ENCODE measurements at regions not wholly inside any gene's neighbourhood (a gene's known extent, or its start where the extent isn't known, plus 50 kb on each side); places are given as distances from the start of the nearest gene placed in this dataset.

DNA sequence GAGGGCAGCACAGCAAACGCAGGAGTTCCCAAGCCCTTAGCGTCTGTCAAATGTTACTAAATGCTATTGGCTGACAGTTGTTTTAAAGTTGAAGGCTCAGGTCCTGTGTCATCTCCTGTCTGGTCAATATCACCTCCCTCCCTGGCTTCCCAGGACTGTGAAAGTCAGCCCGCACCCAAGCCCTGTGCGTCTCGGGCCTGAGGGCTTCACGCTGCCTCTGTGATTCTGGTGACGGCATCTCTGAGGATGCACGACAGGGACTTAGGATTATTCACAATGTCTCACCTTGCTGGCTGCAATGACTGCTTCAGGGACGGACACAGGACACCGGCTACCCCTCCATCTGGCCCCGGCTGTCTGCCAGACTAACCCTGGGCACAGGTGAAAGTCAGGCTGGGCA, 415.3 kb downstream of the CTTN start:
- FAIRE-seq: no peak

DNA sequence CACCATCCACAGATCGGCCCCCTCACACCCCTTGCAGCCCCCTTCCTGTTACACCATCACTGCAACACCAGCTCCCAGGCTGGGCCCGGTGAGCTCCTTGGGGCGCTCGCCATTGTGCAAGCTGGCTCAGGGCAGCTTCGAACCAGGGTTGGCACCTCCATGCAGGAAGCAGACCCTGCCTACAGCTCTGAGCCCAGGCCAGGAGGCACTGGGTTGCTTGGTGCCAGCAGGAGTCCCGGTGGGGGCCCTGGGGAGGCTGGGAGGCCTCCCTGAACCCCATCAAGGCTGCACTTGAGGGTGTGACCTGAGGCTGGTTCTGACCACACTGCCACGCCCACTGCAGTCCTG, 417.1 kb downstream of the CTTN start:
- no peaks in the 10 kb centered on the region for H3K9me3 ChIP-seq (ENCODE audit: insufficient read depth, low read depth, low read length)
- peaks cover 2% of the 10 kb centered on the region for H3K27me3 ChIP-seq (ENCODE audit: insufficient read depth, low read length)
- no peaks in the 10 kb centered on the region for H3K79me2 ChIP-seq (ENCODE audit: insufficient read depth, low read length)
- Mint-ChIP-seq H3K4me3 (ENCODE audit: unreplicated experiment) (no peak overlapping the region), H3K9me3 (ENCODE audit: unreplicated experiment) (peaks cover 3% of the 10 kb centered on the region), H3K36me3 (ENCODE audit: low read depth, unreplicated experiment) (no peaks in the 10 kb centered on the region), H3K27me3 (ENCODE audit: low read depth, unreplicated experiment) (peaks cover 35% of the 10 kb centered on the region), H3K27ac (ENCODE audit: unreplicated experiment) (no peak overlapping the region), H3K4me1 (ENCODE audit: low read depth, unreplicated experiment) (no peaks in the 10 kb centered on the region)
- H2AFZ ChIP-seq (ENCODE audit: low read depth, low read length): no peak overlapping the region
- H3K36me3 ChIP-seq (ENCODE audit: insufficient read depth, low read length): no peaks in the 10 kb centered on the region
- FAIRE-seq: no peak
- DNase-seq (ENCODE audit: low read depth): no peak
- H4K20me1 ChIP-seq (ENCODE audit: insufficient read depth, low read length): no peaks in the 10 kb centered on the region
- no peak overlapping the region for H3K9ac ChIP-seq (ENCODE audit: low read length)
- no peak overlapping the region for H3K4me2 ChIP-seq (ENCODE audit: low read length)
- H3K27ac ChIP-seq (ENCODE audit: low read depth, low read length): no peak overlapping the region
- no peaks in the 10 kb centered on the region for H3K4me1 ChIP-seq (ENCODE audit: insufficient read depth, low read length)
- no peak overlapping the region for H3K4me3 ChIP-seq (ENCODE audit: insufficient read depth, low read depth, low read length)
- TF ChIP-seq, protein P1, sequence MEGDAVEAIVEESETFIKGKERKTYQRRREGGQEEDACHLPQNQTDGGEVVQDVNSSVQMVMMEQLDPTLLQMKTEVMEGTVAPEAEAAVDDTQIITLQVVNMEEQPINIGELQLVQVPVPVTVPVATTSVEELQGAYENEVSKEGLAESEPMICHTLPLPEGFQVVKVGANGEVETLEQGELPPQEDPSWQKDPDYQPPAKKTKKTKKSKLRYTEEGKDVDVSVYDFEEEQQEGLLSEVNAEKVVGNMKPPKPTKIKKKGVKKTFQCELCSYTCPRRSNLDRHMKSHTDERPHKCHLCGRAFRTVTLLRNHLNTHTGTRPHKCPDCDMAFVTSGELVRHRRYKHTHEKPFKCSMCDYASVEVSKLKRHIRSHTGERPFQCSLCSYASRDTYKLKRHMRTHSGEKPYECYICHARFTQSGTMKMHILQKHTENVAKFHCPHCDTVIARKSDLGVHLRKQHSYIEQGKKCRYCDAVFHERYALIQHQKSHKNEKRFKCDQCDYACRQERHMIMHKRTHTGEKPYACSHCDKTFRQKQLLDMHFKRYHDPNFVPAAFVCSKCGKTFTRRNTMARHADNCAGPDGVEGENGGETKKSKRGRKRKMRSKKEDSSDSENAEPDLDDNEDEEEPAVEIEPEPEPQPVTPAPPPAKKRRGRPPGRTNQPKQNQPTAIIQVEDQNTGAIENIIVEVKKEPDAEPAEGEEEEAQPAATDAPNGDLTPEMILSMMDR (IDR thresholded peaks at IDR 0.05; ENCODE audit: insufficient read depth, low read depth, low read length): no peak
- no peak for TF ChIP-seq EZH2 (IDR thresholded peaks at IDR 0.05; ENCODE audit: insufficient read depth, low read length)

More for the DNA sequence above, 415.3 kb downstream of the CTTN start:
- no peaks in the 10 kb centered on the region for H3K36me3 ChIP-seq (ENCODE audit: insufficient read depth, low read length)
- Mint-ChIP-seq H3K9me3 (ENCODE audit: unreplicated experiment) (peaks cover 3% of the 10 kb centered on the region), H3K27ac (ENCODE audit: unreplicated experiment) (no peak overlapping the region), H3K27me3 (ENCODE audit: low read depth, unreplicated experiment) (peaks cover 37% of the 10 kb centered on the region), H3K4me1 (ENCODE audit: low read depth, unreplicated experiment) (no peaks in the 10 kb centered on the region), H3K36me3 (ENCODE audit: low read depth, unreplicated experiment) (no peaks in the 10 kb centered on the region), H3K4me3 (ENCODE audit: unreplicated experiment) (no peak overlapping the region)
- no peak for DNase-seq (ENCODE audit: low read depth)
- H3K79me2 ChIP-seq (ENCODE audit: insufficient read depth, low read length): no peaks in the 10 kb centered on the region
- no peak overlapping the region for H2AFZ ChIP-seq (ENCODE audit: low read depth, low read length)
- no peak overlapping the region for H3K4me2 ChIP-seq (ENCODE audit: low read length)
- no peaks in the 10 kb centered on the region for H3K9me3 ChIP-seq (ENCODE audit: insufficient read depth, low read depth, low read length)
- H3K27me3 ChIP-seq (ENCODE audit: insufficient read depth, low read length): peaks cover 2% of the 10 kb centered on the region
- no peaks in the 10 kb centered on the region for H4K20me1 ChIP-seq (ENCODE audit: insufficient read depth, low read length)
- no peak for TF ChIP-seq EZH2 (IDR thresholded peaks at IDR 0.05; ENCODE audit: insufficient read depth, low read length)
- TF ChIP-seq, protein P1 (IDR thresholded peaks at IDR 0.05; ENCODE audit: insufficient read depth, low read depth, low read length): no peak
- H3K27ac ChIP-seq (ENCODE audit: low read depth, low read length): no peak overlapping the region
- H3K4me3 ChIP-seq (ENCODE audit: insufficient read depth, low read depth, low read length): no peak overlapping the region
- H3K9ac ChIP-seq (ENCODE audit: low read length): no peak overlapping the region
- no peaks in the 10 kb centered on the region for H3K4me1 ChIP-seq (ENCODE audit: insufficient read depth, low read length)

DNA sequence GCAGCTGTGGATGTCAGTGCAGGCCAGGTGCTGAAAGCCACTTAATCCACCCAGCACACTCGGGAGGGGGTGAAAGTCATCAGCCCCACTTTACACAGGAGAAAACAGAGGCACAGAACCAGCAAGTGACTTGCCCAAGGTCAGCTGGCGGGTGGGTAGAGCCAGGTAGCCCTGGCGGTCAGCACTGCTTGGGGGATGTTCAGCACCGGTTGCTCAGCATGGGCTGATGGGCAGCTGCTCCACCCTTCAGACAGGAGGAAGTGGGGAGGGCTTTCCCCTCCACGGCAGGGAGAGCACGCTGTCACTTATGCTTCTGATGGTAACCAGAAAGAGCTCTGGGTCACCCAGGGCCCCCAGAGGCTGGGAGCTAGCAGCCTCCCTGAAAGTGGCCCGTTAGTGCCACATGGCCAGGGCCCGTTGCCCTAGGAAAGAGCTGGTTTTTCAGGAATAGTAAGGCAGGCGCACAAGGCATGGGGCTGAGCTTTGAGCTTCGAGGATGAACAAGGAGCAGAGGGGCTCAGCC, 417.9 kb downstream of the CTTN start:
- H3K27me3 ChIP-seq (ENCODE audit: insufficient read depth, low read length): peaks cover 2% of the 10 kb centered on the region
- H3K4me1 ChIP-seq (ENCODE audit: insufficient read depth, low read length): no peaks in the 10 kb centered on the region
- Mint-ChIP-seq H3K27me3 (ENCODE audit: low read depth, unreplicated experiment) (peaks cover 42% of the 10 kb centered on the region), H3K4me3 (ENCODE audit: unreplicated experiment) (no peak overlapping the region), H3K36me3 (ENCODE audit: low read depth, unreplicated experiment) (no peaks in the 10 kb centered on the region), H3K27ac (ENCODE audit: unreplicated experiment) (no peak overlapping the region), H3K4me1 (ENCODE audit: low read depth, unreplicated experiment) (no peaks in the 10 kb centered on the region), H3K9me3 (ENCODE audit: unreplicated experiment) (peaks cover 3% of the 10 kb centered on the region)
- H3K9ac ChIP-seq (ENCODE audit: low read length): no peak overlapping the region
- H3K79me2 ChIP-seq (ENCODE audit: insufficient read depth, low read length): no peaks in the 10 kb centered on the region
- no peaks in the 10 kb centered on the region for H3K36me3 ChIP-seq (ENCODE audit: insufficient read depth, low read length)
- H4K20me1 ChIP-seq (ENCODE audit: insufficient read depth, low read length): no peaks in the 10 kb centered on the region
- H2AFZ ChIP-seq (ENCODE audit: low read depth, low read length): no peak overlapping the region
- H3K4me3 ChIP-seq (ENCODE audit: insufficient read depth, low read depth, low read length): no peak overlapping the region
- no peak for DNase-seq (ENCODE audit: low read depth)
- H3K9me3 ChIP-seq (ENCODE audit: insufficient read depth, low read depth, low read length): no peaks in the 10 kb centered on the region
- no peak overlapping the region for H3K4me2 ChIP-seq (ENCODE audit: low read length)
- no peak for TF ChIP-seq EZH2 (IDR thresholded peaks at IDR 0.05; ENCODE audit: insufficient read depth, low read length)
- TF ChIP-seq, protein P1 (IDR thresholded peaks at IDR 0.05; ENCODE audit: insufficient read depth, low read depth, low read length): no peak
- no peak overlapping the region for H3K27ac ChIP-seq (ENCODE audit: low read depth, low read length)
- no peak for FAIRE-seq
